Dendritic cell treated with granulocyte-macrophage colony-stimulating factor and Interleukin-4, amounts not matched to agents 40 ng/mL and 50 ng/mL, for 4 days (primary cell): ENCODE measurements at regions not wholly inside any gene's neighbourhood (a gene's known extent, or its start where the extent isn't known, plus 50 kb on each side); places are given as distances from the start of the nearest gene placed in this dataset.

Experiments
- H3K27ac Mint-ChIP-seq: one replicate; pipeline ENCODE4 v1.8.0; 2022; ENCODE audit warnings: mild to moderate bottlenecking, mixed read lengths
- H3K27me3 Mint-ChIP-seq: one replicate; pipeline ENCODE4 v1.8.0; 2022; ENCODE audit warnings: mild to moderate bottlenecking, mixed read lengths
- H3K36me3 Mint-ChIP-seq: one replicate; pipeline ENCODE4 v1.8.0; 2022; ENCODE audit warnings: low read depth, mixed read lengths
- H3K4me1 Mint-ChIP-seq: one replicate; pipeline ENCODE4 v1.8.0; 2022; ENCODE audit warnings: low read depth, mixed read lengths
- H3K4me3 Mint-ChIP-seq: one replicate; pipeline ENCODE4 v1.8.0; 2022; ENCODE audit warnings: mild to moderate bottlenecking, moderate library complexity, mixed read lengths
- H3K9me3 Mint-ChIP-seq: one replicate; pipeline ENCODE4 v1.8.0; 2022; ENCODE audit warnings: mixed read lengths
- intact Hi-C: fragments of 100-400 bp; cut with micrococcal nuclease; formaldehyde crosslinking; loops from one replicate; pipeline ENCODE4 v1.15.0; 2022

- intact Hi-C loops = no loop called here
- no peak overlapping the region for H3K27ac Mint-ChIP-seq
- H3K9me3 Mint-ChIP-seq = peaks cover 15% of the 10 kb centered on the region
- no peaks in the 10 kb centered on the region for H3K4me1 Mint-ChIP-seq
- no peaks in the 10 kb centered on the region for H3K27me3 Mint-ChIP-seq
- H3K36me3 Mint-ChIP-seq = no peaks in the 10 kb centered on the region
- H3K4me3 Mint-ChIP-seq = no peak overlapping the region
Observed at GRCh38 chr2:128967646-128968045, 649.0 kb upstream of the HS6ST1 start.

DNA sequence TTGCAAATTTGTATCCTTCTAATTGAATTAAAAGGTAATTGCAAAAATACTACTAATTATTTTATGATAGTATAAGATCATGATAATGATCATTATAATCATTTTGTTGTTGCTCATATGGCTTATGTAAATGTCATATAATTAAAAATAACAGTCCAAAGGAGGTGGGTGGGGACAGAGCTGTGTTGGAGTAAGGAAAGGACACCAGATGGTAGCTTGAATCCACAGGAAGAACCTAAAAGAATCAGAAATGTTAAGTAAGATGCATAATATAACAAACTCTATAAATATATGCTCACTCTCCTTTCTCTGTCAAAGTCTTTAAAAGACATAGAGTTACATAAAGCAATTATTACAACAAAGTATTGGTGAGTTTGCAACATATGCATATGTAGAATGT lies 650.7 kb upstream of the HS6ST1 start:
- Mint-ChIP-seq H3K4me1 (no peaks in the 10 kb centered on the region), H3K27me3 (no peaks in the 10 kb centered on the region), H3K27ac (no peak overlapping the region), H3K4me3 (no peak overlapping the region), H3K36me3 (no peaks in the 10 kb centered on the region), H3K9me3 (peaks cover 2% of the 10 kb centered on the region)
- intact Hi-C loops = no loop called here

- H3K27ac Mint-ChIP-seq = no peak overlapping the region
- no peaks in the 10 kb centered on the region for H3K27me3 Mint-ChIP-seq
- H3K36me3 Mint-ChIP-seq = no peaks in the 10 kb centered on the region
- no peaks in the 10 kb centered on the region for H3K4me1 Mint-ChIP-seq
- no peak overlapping the region for H3K4me3 Mint-ChIP-seq
- intact Hi-C loops = no loop called here
- no peaks in the 10 kb centered on the region for H3K9me3 Mint-ChIP-seq
Observed at GRCh38 chr2:128970332-128971116, 651.9 kb upstream of the HS6ST1 start.

DNA sequence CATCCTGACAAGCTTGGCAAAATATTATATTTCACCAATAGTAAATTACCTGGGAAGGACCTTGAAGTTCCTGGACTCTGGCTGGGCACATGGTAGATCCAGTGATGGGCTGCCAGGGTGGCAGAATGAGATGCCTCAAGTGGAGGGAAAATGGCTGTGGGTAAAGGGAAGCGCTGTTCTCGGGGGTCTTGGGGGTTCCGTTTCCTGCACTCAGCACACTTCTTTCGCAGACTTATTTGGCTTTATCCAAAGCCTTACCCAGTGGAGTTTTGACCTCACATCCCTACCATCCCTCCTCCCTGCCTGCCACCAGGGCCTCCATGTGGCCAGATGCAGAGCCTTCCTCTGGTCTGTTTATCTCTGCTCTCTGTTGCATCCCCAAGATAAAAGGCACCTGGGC lies 654.9 kb upstream of the HS6ST1 start:
- H3K4me3 Mint-ChIP-seq = no peak overlapping the region
- H3K36me3 Mint-ChIP-seq = no peaks in the 10 kb centered on the region
- no peaks in the 10 kb centered on the region for H3K9me3 Mint-ChIP-seq
- intact Hi-C loops = no loop called here
- H3K27me3 Mint-ChIP-seq = no peaks in the 10 kb centered on the region
- no peaks in the 10 kb centered on the region for H3K4me1 Mint-ChIP-seq
- no peak overlapping the region for H3K27ac Mint-ChIP-seq

DNA sequence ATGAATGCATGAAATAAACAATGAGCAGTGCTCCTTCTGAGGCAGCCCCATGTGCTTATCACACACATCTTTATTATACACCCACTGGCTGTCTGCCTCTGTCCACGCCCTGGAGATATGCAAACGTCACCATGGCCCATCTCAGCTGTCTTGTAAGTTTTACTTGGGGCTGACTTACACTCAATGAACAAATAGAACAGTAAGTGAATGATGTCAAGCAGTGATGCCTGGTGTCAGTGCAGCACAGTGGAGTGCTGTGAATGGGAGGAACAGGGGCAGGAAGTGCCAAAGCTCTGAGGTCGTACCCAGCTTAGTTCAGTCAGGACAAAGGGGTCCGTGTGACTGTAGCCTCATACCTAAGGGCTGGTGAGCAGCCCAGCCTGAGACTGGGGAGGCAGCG lies 659.5 kb upstream of the HS6ST1 start:
- intact Hi-C loops = no loop called here
- no peak overlapping the region for H3K27ac Mint-ChIP-seq
- H3K9me3 Mint-ChIP-seq = no peaks in the 10 kb centered on the region
- no peaks in the 10 kb centered on the region for H3K36me3 Mint-ChIP-seq
- H3K27me3 Mint-ChIP-seq = no peaks in the 10 kb centered on the region
- no peak overlapping the region for H3K4me3 Mint-ChIP-seq
- no peaks in the 10 kb centered on the region for H3K4me1 Mint-ChIP-seq

- intact Hi-C loops = no loop called here
- no peaks in the 10 kb centered on the region for H3K4me1 Mint-ChIP-seq
Observed at GRCh38 chr2:128979182-128979581, 660.5 kb upstream of the HS6ST1 start.

DNA sequence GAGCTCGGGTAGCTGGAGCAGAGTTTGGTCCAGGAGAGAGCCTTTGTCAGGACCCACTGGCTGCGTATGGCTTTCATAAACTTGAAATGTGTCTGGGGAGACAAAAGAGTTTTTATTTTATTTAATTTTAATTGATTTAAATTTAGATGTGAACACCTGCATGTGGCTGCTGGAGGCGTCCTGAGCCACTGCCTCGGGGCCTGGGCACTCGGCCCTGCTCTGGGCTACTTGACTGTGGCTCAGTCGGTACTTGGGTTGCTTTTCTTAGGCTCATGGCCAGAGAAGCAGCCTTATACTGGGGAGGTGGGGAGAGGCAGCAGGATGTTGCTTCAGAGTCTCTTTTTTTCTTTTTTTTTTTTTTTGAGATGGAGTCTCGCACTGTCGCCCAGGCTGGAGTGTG lies 661.8 kb upstream of the HS6ST1 start:
- Mint-ChIP-seq H3K27ac (no peak overlapping the region), H3K36me3 (no peaks in the 10 kb centered on the region), H3K9me3 (no peaks in the 10 kb centered on the region)

More at GRCh38 chr2:128979182-128979581, 660.5 kb upstream of the HS6ST1 start:
- Mint-ChIP-seq H3K9me3 (no peaks in the 10 kb centered on the region), H3K4me3 (no peak overlapping the region), H3K36me3 (no peaks in the 10 kb centered on the region), H3K27me3 (no peaks in the 10 kb centered on the region), H3K27ac (no peak overlapping the region)

DNA sequence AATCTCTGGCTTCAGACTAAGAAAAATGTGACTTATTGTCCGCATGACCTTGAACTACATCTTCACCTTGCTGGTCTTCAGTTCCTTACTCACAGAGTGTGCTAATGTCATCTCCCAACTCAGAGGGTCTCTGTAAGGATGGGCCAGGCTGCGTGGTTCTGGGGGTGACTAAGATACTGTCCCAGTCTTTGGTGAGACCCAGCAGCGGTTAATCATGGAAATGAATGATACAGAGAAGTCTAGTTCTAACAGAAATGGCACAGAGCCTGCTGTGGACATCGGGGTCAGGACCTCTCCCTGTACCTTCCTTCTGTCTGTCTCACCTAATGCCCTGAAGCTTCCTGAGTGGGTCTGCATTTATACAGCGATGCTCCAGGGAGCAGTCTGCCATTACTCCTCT lies 662.7 kb upstream of the HS6ST1 start:
- H3K4me1 Mint-ChIP-seq = no peaks in the 10 kb centered on the region
- no peak overlapping the region for H3K27ac Mint-ChIP-seq
- intact Hi-C loops = no loop called here
- H3K9me3 Mint-ChIP-seq = no peaks in the 10 kb centered on the region
- H3K27me3 Mint-ChIP-seq = no peaks in the 10 kb centered on the region
- no peak overlapping the region for H3K4me3 Mint-ChIP-seq
- H3K36me3 Mint-ChIP-seq = no peaks in the 10 kb centered on the region

More for the DNA sequence above, 661.8 kb upstream of the HS6ST1 start:
- Mint-ChIP-seq H3K27me3 (no peaks in the 10 kb centered on the region), H3K4me3 (no peak overlapping the region), H3K4me1 (no peaks in the 10 kb centered on the region)
- intact Hi-C loops = no loop called here

DNA sequence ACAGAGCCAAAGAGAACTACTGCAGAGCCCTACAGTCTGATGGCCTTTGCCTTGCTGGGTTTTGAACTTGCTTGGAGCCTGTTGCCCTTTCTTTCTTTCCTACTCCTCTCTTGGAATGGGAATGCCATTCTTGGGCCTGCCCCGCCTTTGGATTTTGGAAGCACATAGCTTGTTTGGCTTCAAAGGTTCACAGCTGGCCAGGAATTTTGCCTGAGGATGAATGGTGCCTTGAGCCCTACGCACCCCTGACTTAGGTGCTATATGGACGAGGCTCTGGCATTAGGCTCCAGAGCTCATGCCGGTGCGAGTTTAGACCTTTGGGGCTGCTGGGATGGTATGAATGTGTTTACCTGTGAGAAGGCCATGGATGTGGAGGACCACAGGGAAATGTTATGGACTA lies 663.3 kb upstream of the HS6ST1 start:
- H3K27me3 Mint-ChIP-seq = no peaks in the 10 kb centered on the region
- H3K4me3 Mint-ChIP-seq = no peak overlapping the region
- H3K36me3 Mint-ChIP-seq = no peaks in the 10 kb centered on the region
- intact Hi-C loops = no loop called here
- no peaks in the 10 kb centered on the region for H3K9me3 Mint-ChIP-seq
- no peaks in the 10 kb centered on the region for H3K4me1 Mint-ChIP-seq
- H3K27ac Mint-ChIP-seq = no peak overlapping the region

DNA sequence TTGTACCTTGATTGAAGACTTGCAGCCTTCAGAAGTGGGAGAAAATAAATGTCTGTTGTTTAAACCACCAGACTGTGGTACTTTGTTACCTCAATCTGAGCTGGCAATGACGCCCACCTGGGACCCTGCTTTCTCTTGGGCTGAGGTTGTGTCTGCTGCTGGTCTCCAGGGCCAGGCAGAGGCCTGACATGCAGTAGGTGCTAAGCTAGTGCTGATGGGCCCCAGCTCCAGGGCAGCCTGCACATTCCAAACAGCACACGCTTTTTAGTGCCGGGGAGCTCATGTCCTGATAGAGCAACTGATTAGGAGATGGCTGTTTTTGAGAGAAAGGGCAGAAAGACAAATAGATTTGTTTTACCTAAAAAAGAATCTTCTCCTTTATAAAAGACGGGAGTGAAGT lies 664.0 kb upstream of the HS6ST1 start:
- Mint-ChIP-seq H3K4me3 (no peak overlapping the region), H3K4me1 (no peaks in the 10 kb centered on the region), H3K27me3 (no peaks in the 10 kb centered on the region), H3K36me3 (no peaks in the 10 kb centered on the region), H3K27ac (no peak overlapping the region), H3K9me3 (no peaks in the 10 kb centered on the region)
- intact Hi-C loops = no loop called here

DNA sequence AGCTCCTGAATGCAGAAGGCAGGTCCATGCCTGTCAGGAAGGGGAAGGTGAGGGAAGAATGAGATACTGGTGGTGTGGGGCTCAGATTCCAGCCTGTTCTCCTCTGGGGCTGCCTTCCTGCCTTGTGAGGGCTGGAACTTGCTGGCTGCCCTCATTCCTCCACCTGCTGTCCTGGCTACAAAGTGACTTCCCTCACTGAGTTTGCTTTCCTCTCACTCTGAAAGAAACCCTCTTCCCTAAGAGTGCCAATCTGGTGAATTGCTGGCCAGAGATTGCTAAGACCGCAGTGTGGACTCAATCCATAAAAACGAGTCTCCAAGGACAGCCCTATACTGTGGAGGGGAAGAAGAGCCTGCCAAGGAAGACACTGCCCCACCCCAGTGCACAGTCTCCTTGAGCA lies 664.4 kb upstream of the HS6ST1 start:
- Mint-ChIP-seq H3K27me3 (no peaks in the 10 kb centered on the region), H3K36me3 (no peaks in the 10 kb centered on the region), H3K4me1 (no peaks in the 10 kb centered on the region), H3K4me3 (no peak overlapping the region), H3K27ac (no peak overlapping the region), H3K9me3 (no peaks in the 10 kb centered on the region)
- intact Hi-C loops = no loop called here

DNA sequence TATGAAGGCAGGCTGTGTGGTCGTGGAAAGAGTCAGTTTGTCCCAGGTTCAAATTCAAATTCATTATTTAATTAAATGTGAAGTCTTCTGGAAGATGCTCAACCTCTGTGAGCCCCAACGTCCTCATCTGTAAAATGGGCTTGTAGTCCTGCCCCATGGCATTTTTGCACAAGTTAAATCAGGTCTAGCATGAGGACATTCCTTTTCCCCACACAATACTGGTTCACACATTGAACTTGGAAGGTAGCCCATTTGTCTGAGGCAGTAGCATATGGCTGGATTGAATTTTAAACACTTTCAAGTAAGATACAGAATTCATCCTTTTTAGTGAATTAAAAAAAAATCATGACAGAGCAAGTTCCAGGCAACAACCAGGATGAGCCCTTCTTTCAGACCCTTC lies 665.4 kb upstream of the HS6ST1 start:
- Mint-ChIP-seq H3K27ac (no peak overlapping the region), H3K4me3 (no peak overlapping the region), H3K4me1 (no peaks in the 10 kb centered on the region), H3K36me3 (no peaks in the 10 kb centered on the region), H3K27me3 (no peaks in the 10 kb centered on the region), H3K9me3 (no peaks in the 10 kb centered on the region)
- intact Hi-C loops = no loop called here

- Mint-ChIP-seq H3K9me3 (no peaks in the 10 kb centered on the region), H3K27me3 (no peaks in the 10 kb centered on the region), H3K4me1 (no peaks in the 10 kb centered on the region), H3K27ac (no peak overlapping the region), H3K4me3 (no peak overlapping the region), H3K36me3 (no peaks in the 10 kb centered on the region)
- intact Hi-C loops = no loop called here
Observed at GRCh38 chr2:128984855-128985254, 666.2 kb upstream of the HS6ST1 start.

DNA sequence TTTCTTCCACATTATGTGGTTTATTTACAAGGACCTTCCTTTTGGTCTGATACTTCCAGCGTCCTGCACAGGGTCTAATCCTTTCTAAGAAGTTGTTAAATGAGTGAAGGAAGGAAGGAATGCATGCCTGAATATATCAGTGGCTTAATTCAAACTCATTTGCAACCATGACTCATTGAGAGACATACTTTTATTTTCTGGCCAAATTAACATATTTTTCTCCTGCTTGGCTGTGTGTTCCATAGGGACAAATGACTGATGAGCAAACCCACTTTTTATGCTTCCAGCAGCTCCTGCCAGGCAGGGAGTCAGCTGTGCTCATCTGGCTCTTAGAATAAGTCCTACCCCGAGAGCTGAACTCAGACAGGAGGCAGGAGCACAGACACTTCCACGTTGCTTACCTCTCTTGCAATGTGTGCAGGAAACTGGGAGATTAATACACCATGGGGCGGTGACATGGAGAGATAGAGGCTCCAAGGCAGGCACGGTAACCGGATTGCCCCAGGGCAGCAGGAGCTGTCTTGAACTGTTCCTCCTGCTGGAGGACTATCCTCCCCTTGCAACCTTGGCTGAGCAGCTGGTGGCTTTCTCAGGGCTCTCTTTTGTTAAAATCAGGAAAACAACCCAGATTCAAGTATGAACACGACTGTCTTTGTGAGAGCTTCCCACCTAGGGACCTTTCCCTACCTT lies 667.5 kb upstream of the HS6ST1 start:
- no peak overlapping the region for H3K4me3 Mint-ChIP-seq
- no peaks in the 10 kb centered on the region for H3K27me3 Mint-ChIP-seq
- intact Hi-C loops = no loop called here
- H3K4me1 Mint-ChIP-seq = no peaks in the 10 kb centered on the region
- H3K9me3 Mint-ChIP-seq = no peaks in the 10 kb centered on the region
- no peaks in the 10 kb centered on the region for H3K36me3 Mint-ChIP-seq
- H3K27ac Mint-ChIP-seq = no peak overlapping the region

DNA sequence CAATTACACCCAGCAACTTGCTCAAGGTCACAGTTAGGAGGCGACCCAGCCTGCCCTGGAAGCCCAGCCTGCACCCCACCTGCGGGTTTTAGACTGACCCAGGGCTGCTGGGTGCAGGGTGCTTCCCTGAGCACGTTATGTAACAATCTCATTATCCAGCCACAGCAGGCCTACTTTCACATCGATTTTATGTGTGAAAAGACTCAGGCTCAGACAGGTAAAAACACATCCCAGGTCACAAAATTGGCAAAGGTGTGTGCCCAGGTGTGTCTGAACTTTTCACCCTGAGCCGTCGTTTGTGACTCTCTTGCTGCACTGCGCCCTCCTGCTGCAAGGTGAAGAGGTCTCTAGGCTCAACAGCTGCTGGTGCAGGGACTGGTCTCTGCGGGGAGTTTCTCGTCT lies 668.2 kb upstream of the HS6ST1 start:
- no peak overlapping the region for H3K4me3 Mint-ChIP-seq
- intact Hi-C loops = no loop called here

More for the DNA sequence above, 668.2 kb upstream of the HS6ST1 start:
- Mint-ChIP-seq H3K27ac (no peak overlapping the region), H3K9me3 (no peaks in the 10 kb centered on the region), H3K27me3 (no peaks in the 10 kb centered on the region), H3K36me3 (no peaks in the 10 kb centered on the region), H3K4me1 (no peaks in the 10 kb centered on the region)
